Colonic mucosa (tissue), 4 donors: ENCODE measurements at regions not wholly inside any gene's neighbourhood (a gene's known extent, or its start where the extent isn't known, plus 50 kb on each side); places are given as distances from the start of the nearest gene placed in this dataset.

ENCODE experiments used
- DNase-seq: peaks from one replicate; pipeline ENCODE4 v3.0.0-alpha.2; 2020
- H3K27ac ChIP-seq: fragments of 200-600 bp; one replicate; pipeline ENCODE4 v1.8.0; 2021
- H3K27me3 ChIP-seq: fragments of 200-600 bp; one replicate; pipeline ENCODE4 v1.8.0; 2021
- H3K36me3 ChIP-seq: fragments of 200-600 bp; one replicate; pipeline ENCODE4 v1.8.0; 2021
- H3K4me1 ChIP-seq: fragments of 200-600 bp; one replicate; pipeline ENCODE4 v1.8.0; 2021; ENCODE audit warnings: mild to moderate bottlenecking
- H3K4me3 ChIP-seq: fragments of 200-600 bp; one replicate; pipeline ENCODE4 v1.8.0; 2021
- H3K9ac ChIP-seq, 2 donors: one replicate each; pipeline ENCODE4 v1.7.0; 2013; ENCODE audit warnings: control low read depth in 2 of 2, low read depth in 2 of 2, low read length in 2 of 2
- H3K9me3 ChIP-seq: fragments of 200-600 bp; one replicate; pipeline ENCODE4 v1.8.0; 2021
- intact Hi-C: fragments of 100-400 bp; cut with DNase I; formaldehyde crosslinking; loops from one replicate; pipeline ENCODE4 v1.14.1; 2022
- TF ChIP-seq, protein P1 (sequence below): fragments of 200-600 bp; IDR thresholded peaks from one replicate; pipeline ENCODE4 v1.8.0; 2022; ENCODE audit warnings: antibody characterized with exemption, mild to moderate bottlenecking
- donor health status: healthy.
- donor health status: DM: no; HTN: no; CAD: no.
- donor health status: DM: no; HTN: no; CAD: no.

DNA sequence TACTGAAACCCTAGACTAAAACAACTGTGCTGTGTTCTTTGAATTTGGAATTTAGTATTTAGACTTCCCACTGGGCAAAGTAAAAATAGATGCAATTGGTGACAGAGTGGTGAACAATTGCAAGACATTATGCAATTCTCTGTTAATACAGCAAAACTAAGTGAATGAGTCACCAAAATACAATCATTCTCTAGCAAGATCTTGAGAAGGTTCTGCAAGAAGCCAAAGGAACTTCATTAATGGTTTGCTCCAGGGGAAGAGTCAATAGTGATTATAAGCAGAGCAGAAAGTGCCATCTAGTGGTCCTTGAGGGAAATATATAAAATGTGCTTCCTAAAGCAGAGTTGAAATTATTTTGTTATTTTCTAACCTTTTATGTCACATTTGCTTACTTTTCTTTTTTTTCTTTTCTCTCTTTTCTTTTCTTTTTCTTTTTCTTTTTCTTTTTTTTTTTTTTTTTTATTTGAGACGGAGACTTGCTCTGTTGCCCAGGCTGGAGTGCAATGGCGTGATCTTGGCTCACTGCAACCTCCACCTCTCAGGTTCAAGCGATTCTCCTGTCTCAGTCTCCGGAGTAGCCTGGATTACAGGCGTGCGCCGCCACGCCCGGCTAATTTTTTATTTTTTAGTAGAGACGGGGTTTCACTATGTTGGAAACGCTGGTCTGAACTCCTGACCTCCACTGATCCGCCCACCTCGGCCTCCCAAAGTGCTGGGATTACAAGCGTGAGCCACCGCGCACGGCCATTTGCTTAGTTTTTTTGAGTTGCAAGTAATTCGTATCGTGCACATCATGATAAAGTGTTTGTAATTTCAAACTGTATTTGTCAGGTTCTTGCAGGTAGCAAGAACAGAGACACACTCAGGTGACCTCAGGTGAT is 99.2 kb downstream of the CTH start:
- Histone ChIP-seq H3K4me3 (no peak overlapping the region), H3K9me3 (no peaks in the 10 kb centered on the region), H3K36me3 (no peaks in the 10 kb centered on the region), H3K9ac (no peak overlapping the region), H3K4me1 (no peaks in the 10 kb centered on the region), H3K27ac (no peak overlapping the region), H3K27me3 (no peaks in the 10 kb centered on the region)
- TF ChIP-seq, protein P1, sequence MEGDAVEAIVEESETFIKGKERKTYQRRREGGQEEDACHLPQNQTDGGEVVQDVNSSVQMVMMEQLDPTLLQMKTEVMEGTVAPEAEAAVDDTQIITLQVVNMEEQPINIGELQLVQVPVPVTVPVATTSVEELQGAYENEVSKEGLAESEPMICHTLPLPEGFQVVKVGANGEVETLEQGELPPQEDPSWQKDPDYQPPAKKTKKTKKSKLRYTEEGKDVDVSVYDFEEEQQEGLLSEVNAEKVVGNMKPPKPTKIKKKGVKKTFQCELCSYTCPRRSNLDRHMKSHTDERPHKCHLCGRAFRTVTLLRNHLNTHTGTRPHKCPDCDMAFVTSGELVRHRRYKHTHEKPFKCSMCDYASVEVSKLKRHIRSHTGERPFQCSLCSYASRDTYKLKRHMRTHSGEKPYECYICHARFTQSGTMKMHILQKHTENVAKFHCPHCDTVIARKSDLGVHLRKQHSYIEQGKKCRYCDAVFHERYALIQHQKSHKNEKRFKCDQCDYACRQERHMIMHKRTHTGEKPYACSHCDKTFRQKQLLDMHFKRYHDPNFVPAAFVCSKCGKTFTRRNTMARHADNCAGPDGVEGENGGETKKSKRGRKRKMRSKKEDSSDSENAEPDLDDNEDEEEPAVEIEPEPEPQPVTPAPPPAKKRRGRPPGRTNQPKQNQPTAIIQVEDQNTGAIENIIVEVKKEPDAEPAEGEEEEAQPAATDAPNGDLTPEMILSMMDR, result peak; percentile 65
- intact Hi-C loops, result loop anchor here (5.0 kb wide), 2 partner anchors 73 to 378 kb away; no protein-coding TSS in a partner anchor
- no peak for DNase-seq

DNA sequence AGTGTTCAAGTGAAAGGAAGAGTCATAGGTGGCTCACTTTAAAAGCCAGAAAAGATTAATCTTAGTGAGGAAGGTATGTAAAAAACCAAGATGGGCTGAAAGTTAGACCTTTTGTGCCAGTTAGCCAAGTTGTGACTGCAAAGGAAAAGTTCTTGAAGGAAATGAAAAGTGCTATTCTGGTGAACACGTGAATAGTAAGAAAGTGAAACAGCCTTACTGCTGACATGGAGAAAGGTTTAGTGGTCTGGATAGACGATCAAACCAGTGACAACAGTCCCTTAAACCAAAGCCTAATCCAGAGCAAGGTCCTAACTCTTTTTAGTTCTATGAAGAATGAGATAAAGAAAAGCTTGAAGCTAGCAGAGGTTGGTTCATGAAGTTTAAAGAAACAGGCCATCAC is 106.4 kb downstream of the CTH start:
- intact Hi-C loops, result no loop called here
- no peak overlapping the region for H3K9ac ChIP-seq
- no peak overlapping the region for H3K27ac ChIP-seq
- DNase-seq, result no peak
- H3K9me3 ChIP-seq, result no peaks in the 10 kb centered on the region
- H3K36me3 ChIP-seq, result no peaks in the 10 kb centered on the region
- H3K4me3 ChIP-seq, result no peak overlapping the region
- TF ChIP-seq, protein P1, result no peak
- no peaks in the 10 kb centered on the region for H3K4me1 ChIP-seq
- H3K27me3 ChIP-seq, result no peaks in the 10 kb centered on the region

DNA sequence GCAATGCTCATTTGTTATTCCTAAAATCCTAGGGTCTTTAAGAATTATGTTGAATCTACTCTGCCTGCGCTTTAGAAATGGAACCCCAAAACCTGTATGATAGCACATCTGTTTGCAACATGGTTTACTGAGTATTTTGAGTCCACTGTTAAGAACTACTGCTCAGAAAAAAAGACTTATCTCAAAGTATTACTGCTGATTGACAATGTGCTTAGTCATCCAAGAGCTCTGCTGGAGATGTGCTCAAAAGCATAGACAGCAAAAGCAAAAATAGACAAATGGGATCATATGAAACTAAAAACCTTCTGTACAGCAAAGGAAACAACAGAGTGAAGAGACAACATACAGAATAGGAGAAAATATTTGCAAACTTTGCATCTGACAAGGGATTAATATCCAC is 107.0 kb downstream of the CTH start:
- H3K4me1 ChIP-seq, result no peaks in the 10 kb centered on the region
- H3K4me3 ChIP-seq, result no peak overlapping the region
- no peak overlapping the region for H3K9ac ChIP-seq
- no peaks in the 10 kb centered on the region for H3K27me3 ChIP-seq
- no peaks in the 10 kb centered on the region for H3K36me3 ChIP-seq
- no peaks in the 10 kb centered on the region for H3K9me3 ChIP-seq
- H3K27ac ChIP-seq, result no peak overlapping the region
- intact Hi-C loops, result no loop called here
- no peak for DNase-seq
- TF ChIP-seq, protein P1, result no peak

DNA sequence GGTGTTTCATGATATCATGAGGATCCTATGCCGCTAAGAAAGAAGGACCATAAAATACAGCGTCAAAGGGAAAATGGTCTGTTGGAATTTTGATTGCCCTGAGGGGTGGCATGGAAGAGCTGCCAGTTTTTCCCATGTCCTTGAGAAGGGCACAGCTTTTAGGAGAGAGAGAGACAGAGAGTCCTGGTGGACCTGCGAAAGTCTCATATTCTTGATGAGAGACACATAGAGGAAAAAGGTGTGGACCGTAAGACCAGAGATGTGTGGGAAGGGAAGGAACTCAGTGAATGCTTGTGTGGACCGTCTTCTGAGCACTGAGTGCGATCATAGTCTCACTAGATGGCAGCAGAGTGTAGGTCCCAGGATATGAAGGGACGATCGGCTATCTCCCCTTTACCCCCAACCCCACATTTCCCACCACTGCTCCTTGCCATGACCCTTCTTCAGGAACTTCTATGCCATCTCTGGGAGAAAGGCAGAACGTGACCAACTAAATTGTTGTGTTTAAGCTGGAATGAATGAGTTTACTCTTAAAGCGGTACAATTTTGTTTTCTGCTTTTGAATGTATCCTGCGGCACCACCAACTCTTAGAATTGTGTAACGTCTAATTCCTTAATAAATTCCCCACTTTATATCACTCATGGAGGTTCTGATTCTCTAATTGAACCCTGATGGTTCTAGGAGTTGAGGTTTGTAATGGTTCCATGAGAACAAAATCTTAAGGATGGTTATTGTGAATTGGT is 117.7 kb downstream of the CTH start:
- Histone ChIP-seq H3K27ac (no peak overlapping the region), H3K36me3 (no peaks in the 10 kb centered on the region), H3K9me3 (no peaks in the 10 kb centered on the region), H3K27me3 (no peaks in the 10 kb centered on the region), H3K4me1 (no peaks in the 10 kb centered on the region), H3K4me3 (no peak overlapping the region), H3K9ac (no peak overlapping the region)
- DNase-seq, result no peak
- intact Hi-C loops, result loop anchor here (2.0 kb wide), 1 partner anchor 520 kb away; no protein-coding TSS in a partner anchor
- TF ChIP-seq, protein P1, result peak; percentile 39

DNA sequence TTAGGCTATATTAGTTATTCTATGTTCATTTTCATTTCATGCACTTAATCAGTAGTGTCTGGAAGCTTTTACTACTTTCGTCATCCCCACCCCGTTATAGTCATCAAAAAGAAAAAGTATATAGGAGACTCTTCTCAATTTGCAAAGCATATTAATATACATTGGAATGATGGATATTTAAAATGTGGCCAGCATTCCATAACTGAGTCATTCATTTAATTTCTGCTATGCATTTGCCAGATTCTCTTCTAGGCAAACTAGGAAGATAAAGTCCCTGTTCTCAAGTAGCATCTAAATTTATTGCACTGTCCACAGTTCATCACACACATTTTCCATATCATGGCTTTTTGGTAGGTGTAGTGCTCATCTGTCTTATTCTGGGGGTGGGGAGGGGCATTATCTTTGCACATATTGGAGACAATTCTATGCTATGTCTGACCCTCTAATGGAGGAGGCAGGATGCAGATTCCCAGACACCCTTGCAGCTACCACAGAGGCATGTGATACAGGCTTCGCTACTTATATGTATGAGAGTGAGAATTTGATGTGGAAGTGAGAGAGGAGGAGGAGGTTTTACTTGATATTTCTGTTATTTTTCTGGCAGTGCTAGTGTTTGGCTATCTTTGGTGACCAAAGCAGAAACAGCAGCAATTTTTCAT is 125.8 kb downstream of the CTH start:
- DNase-seq, result no peak
- H3K9ac ChIP-seq, result no peak overlapping the region
- H3K27ac ChIP-seq, result no peak overlapping the region
- no peaks in the 10 kb centered on the region for H3K36me3 ChIP-seq
- H3K27me3 ChIP-seq, result no peaks in the 10 kb centered on the region
- H3K4me3 ChIP-seq, result no peak overlapping the region
- intact Hi-C loops, result no loop called here
- TF ChIP-seq, protein P1, result no peak
- H3K4me1 ChIP-seq, result no peaks in the 10 kb centered on the region
- no peaks in the 10 kb centered on the region for H3K9me3 ChIP-seq
